ENCODE measurements at regions not wholly inside any gene's neighbourhood (a gene's known extent, or its start where the extent isn't known, plus 50 kb on each side); places are given as distances from the start of the nearest gene placed in this dataset.
"Not testable (repeated sequence)": the region's sequence is repeated elsewhere in the genome, so short reads cannot be mapped to it uniquely, and the experiment has no call there.

DNA sequence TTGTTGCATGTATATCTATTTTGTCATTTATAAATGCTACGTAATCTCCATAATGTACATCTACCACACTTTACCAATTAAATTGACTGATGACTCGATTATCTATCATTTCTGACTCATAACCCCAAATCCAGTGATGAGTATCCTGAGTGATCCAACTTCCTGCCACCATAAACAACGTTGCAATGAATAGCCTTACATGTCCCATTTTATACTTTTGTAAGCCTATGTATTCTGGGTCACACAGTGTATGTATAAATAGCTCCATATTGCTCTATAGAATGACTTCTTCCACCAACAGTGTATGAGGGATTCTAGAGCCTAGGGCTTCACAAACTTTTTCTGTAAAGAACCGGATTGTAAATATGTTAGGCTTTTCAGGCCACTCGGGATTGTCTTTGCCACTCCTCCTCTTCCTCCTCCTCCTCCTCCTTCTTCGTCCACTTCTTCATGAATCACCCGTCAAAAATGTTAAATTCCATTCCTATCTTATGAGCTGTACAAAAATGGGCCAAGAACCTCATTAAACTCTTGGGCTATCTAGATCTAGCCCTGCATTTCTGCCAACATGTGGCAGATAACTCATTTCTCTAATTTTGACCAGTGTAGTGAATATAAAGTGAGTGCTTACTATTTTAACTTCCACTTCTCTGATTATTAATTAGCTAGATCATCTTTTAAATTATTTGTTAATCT, 672.2 kb upstream of the AMOT start:
- Histone ChIP-seq H3K9me3 (no peaks in the 10 kb centered on the region), H3K4me1 (no peaks in the 10 kb centered on the region), H3K36me3 (no peaks in the 10 kb centered on the region), H3K4me3 (no peak overlapping the region), H3K27me3 (no peaks in the 10 kb centered on the region), H3K27ac (no peak overlapping the region)
- WGBS, 2 donors: 29 to 47% methylated on average over 7 of the region's 7 CpGs
- DNase-seq: no peak
- TF ChIP-seq, protein P1, sequence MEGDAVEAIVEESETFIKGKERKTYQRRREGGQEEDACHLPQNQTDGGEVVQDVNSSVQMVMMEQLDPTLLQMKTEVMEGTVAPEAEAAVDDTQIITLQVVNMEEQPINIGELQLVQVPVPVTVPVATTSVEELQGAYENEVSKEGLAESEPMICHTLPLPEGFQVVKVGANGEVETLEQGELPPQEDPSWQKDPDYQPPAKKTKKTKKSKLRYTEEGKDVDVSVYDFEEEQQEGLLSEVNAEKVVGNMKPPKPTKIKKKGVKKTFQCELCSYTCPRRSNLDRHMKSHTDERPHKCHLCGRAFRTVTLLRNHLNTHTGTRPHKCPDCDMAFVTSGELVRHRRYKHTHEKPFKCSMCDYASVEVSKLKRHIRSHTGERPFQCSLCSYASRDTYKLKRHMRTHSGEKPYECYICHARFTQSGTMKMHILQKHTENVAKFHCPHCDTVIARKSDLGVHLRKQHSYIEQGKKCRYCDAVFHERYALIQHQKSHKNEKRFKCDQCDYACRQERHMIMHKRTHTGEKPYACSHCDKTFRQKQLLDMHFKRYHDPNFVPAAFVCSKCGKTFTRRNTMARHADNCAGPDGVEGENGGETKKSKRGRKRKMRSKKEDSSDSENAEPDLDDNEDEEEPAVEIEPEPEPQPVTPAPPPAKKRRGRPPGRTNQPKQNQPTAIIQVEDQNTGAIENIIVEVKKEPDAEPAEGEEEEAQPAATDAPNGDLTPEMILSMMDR (IDR thresholded peaks at IDR 0.05): no peak
- no peak for TF ChIP-seq POLR2A (IDR thresholded peaks at IDR 0.05)
- intact Hi-C loops (cut with DNase I): no loop called here

DNA sequence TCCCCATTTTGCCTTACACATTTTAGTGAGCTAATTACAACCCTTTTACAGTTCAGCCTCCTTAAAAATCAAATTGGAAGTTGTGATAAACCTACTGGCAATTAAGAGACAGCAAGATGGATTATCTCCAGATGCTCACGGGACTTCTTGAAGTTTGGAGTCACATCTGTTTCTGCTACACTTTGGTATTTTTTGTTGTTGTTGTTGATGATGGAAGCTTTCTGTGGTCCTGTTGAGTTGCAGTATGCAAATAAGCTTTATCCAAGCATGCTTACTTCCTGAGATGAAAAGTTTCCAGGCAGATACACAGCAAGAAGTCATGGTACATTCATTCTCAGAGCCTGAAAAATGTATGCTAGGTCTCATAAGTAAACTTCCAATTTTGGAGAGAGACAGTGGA, 670.0 kb upstream of the AMOT start:
- H3K4me1 ChIP-seq: no peaks in the 10 kb centered on the region
- no peaks in the 10 kb centered on the region for H3K27me3 ChIP-seq
- TF ChIP-seq POLR2A (IDR thresholded peaks at IDR 0.05): no peak
- WGBS, 2 donors: 29 to 75% methylated on average over 1 of the region's 1 CpG
- no peak for DNase-seq
- intact Hi-C loops (cut with DNase I): no loop called here
- H3K9me3 ChIP-seq: no peaks in the 10 kb centered on the region
- H3K27ac ChIP-seq: no peak overlapping the region
- no peaks in the 10 kb centered on the region for H3K36me3 ChIP-seq
- H3K4me3 ChIP-seq: no peak overlapping the region

DNA sequence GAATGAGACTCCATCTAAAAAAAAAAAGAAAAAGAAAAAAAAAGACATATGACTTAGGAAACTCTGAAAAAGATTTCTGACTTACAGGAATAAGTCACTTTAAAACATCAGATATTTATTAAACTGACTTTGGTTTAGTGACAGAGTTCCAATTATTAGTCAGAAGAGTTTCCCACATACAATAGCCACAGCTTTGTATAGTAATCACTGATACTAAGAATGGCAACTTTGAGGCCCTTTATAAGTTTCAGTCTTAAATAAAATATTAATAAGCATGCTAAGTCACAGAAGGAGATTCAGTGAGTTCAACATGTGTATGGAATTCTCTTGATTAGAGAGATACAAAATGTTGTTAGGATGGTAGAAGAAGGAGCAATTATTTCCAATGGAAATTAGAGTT, 652.3 kb upstream of the AMOT start:
- TF ChIP-seq, protein P1 (IDR thresholded peaks at IDR 0.05): no peak
- TF ChIP-seq POLR2A (IDR thresholded peaks at IDR 0.05): no peak
- Histone ChIP-seq H3K36me3 (no peaks in the 10 kb centered on the region), H3K9me3 (no peaks in the 10 kb centered on the region), H3K4me1 (no peaks in the 10 kb centered on the region), H3K27me3 (no peaks in the 10 kb centered on the region), H3K27ac (no peak overlapping the region), H3K4me3 (no peak overlapping the region)
- DNase-seq: no peak
- intact Hi-C loops (cut with DNase I): no loop called here

DNA sequence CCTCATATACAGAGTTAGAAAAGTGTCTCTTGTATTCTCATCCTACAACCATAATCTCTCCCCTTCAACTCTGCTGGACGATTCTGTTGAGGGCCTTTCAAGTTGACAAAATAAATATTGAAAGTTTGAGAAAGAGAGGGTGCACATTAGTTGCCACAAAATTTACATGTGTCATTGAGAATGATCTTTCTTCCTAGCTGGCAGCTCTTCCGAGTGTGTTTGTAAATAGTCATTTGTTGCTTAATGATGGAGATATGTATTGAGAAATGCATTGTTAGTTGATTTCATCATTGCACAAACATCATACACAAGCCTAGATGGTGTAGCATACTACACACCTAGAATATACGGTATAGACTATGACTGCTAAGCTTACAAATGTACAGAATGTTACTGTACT, 632.8 kb upstream of the AMOT start:
- no peak overlapping the region for H3K4me3 ChIP-seq
- H3K4me1 ChIP-seq: no peaks in the 10 kb centered on the region
- H3K36me3 ChIP-seq: no peaks in the 10 kb centered on the region
- no peaks in the 10 kb centered on the region for H3K27me3 ChIP-seq
- intact Hi-C loops (cut with DNase I): no loop called here
- 51 to 59% methylated on average over 3 of the region's 3 CpGs for WGBS, 2 donors
- DNase-seq: no peak
- no peak overlapping the region for H3K27ac ChIP-seq
- H3K9me3 ChIP-seq: no peaks in the 10 kb centered on the region
- TF ChIP-seq, protein P1 (IDR thresholded peaks at IDR 0.05): no peak
- TF ChIP-seq POLR2A (IDR thresholded peaks at IDR 0.05): no peak

DNA sequence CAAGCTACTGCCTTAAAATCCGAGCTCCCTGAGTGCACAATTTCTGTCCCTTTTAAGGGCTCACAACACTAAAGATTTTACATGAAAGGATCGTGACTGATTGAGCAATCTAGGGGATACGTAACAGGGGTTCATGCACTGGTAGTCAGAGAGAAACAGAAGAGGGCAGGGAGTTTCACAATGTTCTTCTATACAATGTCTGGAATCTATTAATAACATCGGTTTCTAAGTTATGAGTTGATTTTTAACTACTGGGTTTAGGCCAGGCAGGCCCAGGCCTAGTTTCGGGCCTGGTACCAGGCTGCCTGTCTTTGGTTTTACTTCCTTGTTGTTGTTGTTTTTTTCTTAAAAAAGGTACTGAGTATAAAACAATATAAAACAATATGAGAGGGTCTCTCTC, 632.4 kb upstream of the AMOT start:
- 64 to 71% methylated on average over 5 of the region's 5 CpGs for WGBS, 2 donors
- H3K9me3 ChIP-seq; H3K27ac ChIP-seq; intact Hi-C loops (cut with DNase I); DNase-seq; H3K4me3 ChIP-seq; H3K36me3 ChIP-seq; H3K27me3 ChIP-seq; H3K4me1 ChIP-seq: not testable (repeated sequence)

DNA sequence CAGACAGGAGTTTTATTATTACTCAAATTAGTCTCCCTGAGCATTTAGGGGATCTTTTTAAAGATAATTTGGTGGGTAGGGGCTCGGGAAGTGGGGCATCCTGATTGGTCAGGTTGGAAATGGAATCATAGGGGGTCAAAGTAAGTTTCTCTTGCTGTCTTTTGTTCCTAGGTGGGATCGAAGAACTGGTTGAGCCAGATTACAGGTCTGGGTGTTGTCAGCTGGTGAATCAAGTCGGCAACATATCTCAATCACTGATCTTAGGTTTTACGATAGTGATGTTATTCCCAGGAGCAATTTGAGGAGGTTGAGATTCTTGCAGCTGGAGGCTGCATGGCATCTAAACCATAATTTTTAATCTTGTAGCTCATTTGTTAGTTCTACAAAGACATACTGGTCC, 629.5 kb upstream of the AMOT start:
- Histone ChIP-seq H3K27me3 (no peaks in the 10 kb centered on the region), H3K27ac (no peak overlapping the region), H3K9me3 (no peaks in the 10 kb centered on the region), H3K4me3 (no peak overlapping the region), H3K36me3 (no peaks in the 10 kb centered on the region), H3K4me1 (no peaks in the 10 kb centered on the region)
- TF ChIP-seq POLR2A (IDR thresholded peaks at IDR 0.05): no peak
- TF ChIP-seq, protein P1 (IDR thresholded peaks at IDR 0.05): no peak
- WGBS, 2 donors: 29 to 32% methylated on average over 4 of the region's 4 CpGs
- no peak for DNase-seq
- intact Hi-C loops (cut with DNase I): no loop called here

Measured in esophagus squamous epithelium (tissue), 5 donors.